ENCODE measurements at regions not wholly inside any gene's neighbourhood (a gene's known extent, or its start where the extent isn't known, plus 50 kb on each side); places are given as distances from the start of the nearest gene placed in this dataset.

DNA sequence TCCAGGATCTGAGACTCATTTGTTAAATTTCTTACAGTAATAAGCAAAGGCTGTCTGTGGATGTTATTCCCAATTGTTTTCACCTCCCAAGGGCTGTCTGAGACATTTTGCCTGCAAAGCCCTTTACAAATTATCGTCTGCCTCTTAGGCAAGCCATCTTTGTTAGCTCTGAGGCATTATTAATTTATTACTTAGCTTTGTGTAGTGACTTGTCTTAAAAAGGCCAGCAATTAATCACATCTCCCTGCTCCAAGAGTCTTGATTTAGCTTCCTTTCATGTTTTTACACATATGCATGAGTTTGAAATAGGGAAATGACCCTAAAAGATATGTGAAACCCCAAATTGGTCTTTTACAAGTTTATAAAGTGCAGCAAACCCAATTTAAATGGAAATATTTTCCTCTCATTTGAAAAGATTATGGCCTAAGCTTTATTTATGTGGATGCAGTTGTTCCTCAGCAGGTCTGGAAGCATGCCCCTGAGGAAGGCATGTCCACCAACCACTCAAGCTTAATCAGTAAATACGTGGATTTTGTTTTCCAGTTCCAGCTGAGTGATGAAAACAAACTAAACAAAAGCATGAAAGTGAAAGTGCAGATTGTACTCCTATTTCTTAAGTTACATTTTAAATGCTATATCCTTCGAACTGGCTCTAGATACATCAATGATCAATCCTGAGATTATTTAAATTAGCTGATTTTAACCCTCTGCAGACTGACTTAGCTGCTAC lies 173.6 kb upstream of the LNX1 start:
- DNase-seq: no peak

DNA sequence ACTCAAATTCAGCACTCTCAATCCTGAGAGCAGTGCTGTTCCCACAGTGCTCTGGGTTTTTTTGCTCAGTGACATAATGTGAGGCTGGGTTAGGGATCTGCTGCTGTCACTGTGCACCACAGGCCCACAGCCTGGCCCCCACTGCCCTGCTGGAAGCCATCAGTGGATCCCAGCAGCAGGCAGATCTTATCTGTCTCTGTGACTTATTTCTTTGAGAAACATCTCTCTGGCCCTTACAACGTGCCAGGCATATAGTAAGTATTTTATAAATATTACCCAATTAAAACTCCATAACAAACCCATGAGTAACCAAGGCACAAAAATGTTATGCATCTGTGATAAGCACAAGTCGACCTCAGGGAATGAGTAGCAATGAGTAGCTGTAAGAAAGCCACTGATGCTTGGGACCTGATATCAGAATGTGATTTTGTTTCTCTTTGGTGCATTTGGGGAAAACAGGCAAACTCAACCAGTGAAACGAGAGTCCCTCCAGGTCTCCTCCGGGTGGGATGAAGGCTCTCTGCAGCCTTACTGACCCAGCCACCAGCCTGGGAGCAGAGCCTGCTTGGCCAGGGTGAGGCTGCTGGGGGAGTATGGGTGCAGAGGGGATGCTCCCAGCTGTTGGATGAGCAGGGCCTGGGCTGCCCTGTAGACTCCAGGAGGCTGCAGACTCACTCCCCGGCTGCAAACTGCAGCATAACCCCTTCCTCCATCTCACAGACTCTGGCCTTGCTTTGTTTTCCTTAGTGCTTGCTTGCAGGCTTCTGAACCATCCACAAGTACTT lies 172.7 kb upstream of the LNX1 start:
- no peak for DNase-seq

DNA sequence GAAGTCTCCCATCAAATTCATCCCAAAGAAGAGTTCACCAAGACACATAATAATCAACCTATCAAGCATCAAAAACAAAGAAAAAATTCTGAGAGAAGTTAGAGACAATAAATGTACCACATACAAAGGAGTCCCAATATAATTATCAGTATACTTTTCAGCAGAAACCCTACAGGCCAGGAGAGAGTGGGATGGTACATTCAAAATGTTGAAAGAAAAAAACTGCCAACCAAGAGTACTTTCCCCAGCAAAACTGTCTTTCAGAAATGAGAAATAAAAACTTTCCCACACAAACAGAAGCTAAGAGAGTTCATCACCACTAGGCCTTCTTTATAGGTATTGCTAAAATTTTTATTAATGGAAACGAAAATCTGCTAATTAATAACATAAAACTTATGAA lies 164.4 kb upstream of the LNX1 start:
- DNase-seq: no peak

DNA sequence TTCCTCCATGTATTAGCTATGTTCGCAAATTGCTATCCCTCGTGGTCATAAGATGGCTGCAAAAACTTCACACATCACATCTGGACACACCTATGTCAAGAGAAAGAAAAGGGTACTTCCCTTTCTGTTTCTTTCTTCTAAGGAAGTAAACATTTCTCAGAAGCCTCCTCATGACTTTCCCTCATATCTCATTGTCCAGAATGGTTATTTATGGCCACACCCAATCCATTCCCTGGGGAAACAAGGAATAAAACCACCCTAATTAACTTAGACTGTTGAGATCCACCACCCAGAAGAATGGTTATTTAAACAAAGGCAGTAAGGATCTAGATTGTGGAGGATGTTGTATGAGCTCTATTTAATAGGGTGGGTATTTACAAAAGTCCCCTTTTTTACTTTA lies 160.8 kb upstream of the LNX1 start:
- DNase-seq: no peak

DNA sequence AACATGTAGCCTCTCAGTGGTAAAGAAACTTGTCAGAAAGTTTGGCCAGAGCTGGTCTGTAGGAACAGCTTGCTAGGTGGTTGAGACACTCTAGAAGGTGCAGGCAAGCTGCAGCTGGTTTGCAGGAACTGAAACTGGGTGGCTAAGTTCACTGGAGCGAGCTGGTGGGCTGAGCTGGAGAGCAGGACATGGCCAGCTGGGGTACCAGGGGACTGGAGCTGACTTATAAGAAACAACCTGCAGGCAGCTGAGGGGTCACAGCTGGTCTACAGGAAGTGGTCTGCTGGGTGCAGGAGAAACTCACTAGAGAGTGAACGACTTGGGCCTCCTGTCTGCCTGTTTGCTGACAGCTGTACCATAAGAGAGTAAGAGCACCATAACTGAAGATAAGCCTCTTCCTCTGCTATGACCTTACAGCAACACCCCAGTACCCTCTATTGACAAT lies 157.1 kb upstream of the LNX1 start:
- no peak for DNase-seq

DNA sequence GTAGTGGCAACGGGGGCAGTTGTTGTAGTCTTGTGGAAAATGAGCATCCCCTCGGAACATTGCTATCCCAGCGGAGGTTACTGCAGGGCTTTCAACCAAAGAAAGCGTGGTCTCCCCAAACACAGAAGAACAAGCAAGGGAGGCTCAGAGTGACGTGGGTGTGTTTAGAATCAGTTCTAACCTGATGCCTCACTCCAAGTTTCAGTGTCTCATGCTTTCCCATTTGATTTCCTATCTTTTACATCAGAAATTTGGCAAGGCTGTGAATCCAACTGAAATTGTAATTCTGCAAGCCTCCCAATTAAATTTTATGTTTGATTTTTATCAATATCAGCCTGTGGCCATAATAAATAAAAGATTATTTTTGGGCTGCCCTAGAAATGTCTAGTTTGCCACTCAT lies 156.1 kb upstream of the LNX1 start:
- DNase-seq: no peak

DNA sequence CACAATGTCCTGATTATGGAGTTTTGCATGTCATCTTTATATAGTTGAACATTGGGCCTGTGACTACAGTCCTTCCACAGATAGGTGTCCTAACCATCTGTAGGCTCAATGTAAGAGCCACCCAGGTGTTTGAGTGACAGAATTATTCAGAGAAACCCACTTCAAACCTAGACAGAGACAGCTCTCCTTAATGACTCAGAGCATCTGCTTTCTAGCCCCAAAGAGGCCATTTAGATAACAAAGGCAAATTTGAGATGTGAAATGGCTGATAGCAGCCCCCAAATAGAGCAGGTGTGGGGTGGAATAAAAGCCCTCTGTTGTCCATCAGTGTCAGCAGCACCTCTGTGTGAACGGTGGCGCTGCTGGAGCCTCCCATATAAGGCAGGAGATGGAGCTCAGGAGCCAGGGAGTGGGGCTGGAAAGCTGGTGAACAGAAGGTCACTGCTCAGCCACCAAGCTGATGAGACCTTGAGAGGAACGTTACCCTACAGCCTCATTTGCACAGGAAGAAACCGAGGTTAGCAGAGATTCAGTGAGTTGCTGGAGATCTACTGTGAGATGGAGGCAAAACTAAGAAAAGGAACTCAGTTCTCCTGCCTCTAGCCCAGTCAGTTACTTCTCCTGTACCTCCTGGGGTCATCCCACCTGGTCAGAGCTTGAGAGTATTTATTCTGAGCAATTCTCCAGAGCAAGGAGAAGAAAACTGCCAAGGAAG lies 153.3 kb upstream of the LNX1 start:
- DNase-seq: no peak

DNA sequence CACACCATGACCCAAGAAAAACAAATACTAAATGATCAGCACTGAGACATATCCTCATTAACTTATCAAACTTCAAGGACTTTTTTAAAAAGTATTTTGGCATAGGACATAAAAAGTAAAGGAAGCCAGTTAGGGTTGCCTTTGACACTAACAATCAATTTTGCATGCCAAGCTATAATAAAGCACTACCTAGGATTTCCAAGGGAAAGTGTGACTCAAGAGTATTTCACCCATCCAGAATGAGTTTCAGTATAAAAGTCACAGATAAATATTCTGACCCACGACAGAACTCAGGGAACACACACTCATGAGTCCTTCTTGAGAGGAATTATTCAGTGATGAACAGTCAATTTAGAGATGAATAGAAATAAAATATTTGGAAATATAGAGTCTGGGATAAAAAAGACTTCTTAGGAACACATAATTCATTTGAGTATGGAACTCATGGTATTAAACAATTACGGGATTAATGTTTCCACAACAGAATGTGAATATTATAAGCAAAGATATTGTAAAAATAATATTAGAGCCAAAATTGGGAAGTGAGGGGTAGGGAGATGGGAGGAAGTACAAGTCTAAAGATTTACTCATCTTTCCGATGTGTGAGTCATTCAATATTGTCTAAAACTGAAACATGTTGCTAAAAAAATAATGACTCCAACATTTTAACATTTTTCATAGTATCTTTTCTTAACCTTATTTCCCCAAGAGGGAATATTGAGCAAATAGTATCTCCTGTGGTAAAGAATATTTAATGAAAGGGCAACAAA lies 143.5 kb upstream of the LNX1 start:
- no peak for DNase-seq

DNA sequence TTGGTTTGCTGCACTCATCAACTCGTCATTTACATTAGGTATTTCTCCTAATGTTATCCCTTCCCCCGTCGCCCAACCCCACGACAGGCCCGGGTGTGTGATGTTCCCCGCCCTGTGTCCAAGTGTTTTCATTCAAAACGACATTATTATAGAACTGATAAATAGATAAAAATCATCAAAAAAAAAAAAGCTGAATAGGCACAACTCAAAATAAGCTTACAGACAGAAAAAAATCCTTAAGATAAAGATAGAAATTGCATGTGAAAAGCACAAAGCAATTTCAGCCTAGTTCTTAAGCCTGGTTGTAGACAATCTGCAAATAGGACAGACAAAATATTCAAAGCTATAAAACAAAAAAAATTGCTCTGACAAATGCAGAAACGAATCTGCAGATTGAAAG lies 142.9 kb upstream of the LNX1 start:
- no peak for DNase-seq

DNA sequence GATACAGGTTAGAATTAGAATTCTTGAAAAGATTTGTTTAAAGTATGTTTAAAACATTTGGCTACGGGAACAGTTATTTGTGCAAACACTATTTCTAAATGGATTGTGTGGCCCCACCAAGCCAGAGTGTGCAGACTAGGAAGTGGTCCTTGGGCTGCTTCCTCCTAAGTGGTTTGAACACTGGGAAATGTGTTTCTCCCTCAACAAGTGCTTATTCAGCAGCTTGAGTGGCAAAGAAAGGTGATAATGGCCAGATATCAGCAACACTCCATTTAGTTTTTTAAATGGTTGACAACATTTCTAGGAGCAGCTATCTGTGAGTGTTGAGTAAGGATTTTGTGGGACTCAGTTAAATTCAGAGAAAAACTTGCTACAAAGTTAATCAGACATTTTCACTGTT lies 141.4 kb upstream of the LNX1 start:
- DNase-seq: no peak

DNA sequence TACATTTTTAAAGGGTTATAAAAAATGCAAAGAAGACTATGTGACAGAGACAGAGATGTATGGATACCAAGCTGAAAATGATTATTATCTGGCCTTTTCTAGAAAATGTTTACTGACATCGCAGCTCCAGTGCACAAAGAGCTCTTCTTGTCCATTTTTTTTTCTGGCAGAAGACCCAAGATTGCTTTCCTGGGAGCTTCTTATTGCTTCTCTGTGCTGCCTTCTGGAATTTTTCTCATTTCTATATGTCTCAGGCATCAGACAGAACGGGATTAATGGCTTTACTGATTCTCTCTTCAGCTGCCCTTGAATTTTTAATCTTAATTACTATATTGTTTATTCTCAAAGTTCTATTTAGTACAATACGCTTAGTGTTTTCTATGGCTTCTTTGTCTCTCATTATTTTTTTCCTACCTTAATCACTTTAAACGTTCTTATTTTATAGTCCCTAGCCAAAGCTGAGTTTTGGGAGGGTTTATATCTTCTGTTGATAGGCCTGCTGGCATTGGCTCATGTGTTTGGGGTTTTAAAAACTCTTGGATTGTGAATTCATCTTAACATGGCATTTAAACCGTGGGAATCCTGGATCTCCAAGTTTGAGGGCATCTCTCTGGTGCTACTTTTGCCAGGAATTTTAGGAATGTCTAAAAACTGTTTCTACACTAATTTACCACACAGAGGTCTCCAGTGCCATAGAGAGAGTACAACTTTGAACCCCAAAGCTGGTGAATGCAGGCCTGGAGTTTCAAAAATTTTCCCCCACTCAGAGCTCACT lies 138.9 kb upstream of the LNX1 start:
- DNase-seq: no peak

DNA sequence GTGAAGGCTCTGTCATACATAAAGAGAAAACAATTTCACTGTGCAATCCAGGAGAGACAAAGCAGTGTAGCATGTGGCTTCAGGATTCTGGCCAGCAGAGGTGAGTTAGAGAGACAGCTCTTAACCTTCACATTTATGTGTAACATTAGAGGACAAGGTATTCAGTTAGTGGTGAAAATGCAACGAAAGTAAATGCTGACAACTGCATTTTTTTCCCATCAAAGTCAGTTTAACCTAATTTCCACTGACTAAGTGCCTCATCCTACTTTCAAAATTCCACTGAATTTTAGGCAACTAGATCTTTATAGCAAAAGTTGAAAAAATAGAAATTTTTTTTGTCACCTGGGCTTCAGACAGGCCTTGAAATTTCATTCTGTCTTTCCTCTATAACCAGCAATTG lies 130.8 kb upstream of the LNX1 start:
- DNase-seq: no peak

DNA sequence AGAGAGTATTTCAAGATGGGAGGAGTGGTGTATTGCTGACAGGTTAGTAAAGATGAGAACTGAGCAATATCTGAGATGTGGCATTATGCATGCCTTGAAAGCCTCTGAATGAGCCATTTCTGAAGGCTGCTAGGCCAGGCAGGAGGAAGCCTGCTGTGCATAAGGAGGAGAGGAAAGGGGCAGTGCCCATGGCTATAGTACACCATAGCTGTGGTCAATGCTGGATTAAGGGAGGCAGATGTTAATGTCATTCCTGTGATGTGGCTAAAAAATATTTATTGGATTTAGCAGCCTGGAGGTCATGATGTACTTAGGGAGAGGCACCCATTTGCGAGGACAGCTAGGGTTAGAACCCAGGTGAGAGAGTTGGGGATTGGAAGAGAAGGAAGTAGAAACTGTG lies 130.0 kb upstream of the LNX1 start:
- DNase-seq: no peak

DNA sequence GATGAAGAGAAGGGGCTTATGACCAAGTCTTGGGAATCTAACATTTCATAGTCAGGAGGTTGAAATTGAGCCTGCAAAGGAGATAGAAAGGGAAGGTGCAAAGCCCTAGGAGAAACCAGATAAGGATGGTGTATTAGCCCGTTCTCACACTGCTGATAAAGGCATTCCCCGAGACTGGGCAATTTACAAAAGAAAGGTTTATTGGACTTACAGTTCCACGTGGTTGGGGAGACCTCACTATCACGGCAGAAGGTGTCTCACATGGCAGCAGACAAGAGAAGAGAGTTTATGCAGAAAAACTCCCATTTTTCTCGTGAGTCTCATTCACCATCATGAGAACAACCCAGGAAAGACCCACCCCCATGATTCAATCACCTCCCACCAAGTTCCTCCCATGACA lies 129.5 kb upstream of the LNX1 start:
- DNase-seq: no peak

DNA sequence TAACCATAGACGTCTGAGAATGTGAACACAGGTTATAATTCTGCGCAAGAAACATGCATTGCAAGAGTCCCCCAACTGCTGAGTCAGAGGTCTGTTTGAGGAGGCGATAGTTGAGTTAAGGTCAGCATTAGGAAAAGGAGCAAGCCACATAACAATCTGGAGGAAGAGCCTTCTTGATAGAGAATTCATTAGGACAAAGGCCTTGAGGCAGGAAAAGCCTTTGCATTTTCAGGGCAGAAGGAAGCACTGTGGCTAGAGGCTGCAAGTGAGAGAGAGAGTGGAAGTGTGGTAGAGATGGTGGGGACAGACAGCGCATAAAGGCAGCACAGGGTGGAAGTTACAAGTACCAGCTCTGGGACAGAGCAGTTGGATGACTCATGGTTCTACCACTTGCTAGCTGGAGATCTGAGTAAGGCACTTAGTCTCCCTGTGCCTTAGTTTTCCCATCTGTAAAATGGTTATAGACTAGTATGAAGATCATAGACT lies 125.8 kb upstream of the LNX1 start:
- peak; percentile 40 for DNase-seq

DNA sequence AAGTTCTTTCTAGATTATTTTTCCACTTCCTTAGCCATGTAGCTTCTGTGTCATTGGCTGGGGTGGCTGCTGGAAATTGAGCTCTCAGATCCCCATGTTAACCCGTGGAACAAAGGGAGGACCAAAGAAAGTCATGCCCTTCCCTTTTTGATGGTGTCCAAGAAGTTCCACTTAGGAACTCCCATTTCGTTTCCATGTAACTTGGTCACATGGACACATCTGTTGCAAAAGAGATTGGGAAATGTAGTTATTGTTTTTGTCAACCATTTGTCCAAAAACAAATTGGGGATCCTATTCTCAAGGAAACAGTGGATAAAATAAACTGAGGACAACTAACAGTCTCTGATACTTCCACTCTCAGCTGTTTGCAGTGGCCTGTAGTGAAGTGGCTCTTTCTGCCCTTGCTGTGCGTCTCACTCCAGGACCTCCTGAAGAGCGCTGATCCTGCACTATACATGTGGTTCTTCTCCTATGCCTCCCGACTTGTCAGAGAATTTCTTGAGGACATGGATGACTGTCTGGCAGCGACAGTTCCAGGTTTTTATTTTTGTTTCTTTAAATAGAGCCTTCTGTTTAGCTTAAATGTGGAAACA lies 125.3 kb upstream of the LNX1 start:
- DNase-seq: no peak

DNA sequence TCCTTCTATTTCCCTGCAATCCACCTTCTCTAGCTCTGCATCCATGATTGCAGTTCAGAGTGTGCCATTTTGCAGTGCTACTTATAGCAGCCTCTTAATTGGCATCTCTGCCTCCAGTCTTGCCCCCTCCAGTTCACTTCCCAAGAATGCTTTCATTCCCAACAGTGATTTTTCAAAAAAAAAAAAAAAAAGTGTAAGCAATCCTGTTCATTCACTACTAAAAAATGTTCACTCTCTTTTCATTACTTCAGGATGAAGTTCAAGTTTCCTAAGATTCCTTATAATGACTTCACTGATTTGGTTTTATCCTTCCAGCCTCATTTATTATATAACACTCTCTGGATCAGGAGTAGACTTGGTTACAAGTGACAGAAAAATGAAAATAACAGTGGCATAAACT lies 124.7 kb upstream of the LNX1 start:
- DNase-seq: no peak

DNA sequence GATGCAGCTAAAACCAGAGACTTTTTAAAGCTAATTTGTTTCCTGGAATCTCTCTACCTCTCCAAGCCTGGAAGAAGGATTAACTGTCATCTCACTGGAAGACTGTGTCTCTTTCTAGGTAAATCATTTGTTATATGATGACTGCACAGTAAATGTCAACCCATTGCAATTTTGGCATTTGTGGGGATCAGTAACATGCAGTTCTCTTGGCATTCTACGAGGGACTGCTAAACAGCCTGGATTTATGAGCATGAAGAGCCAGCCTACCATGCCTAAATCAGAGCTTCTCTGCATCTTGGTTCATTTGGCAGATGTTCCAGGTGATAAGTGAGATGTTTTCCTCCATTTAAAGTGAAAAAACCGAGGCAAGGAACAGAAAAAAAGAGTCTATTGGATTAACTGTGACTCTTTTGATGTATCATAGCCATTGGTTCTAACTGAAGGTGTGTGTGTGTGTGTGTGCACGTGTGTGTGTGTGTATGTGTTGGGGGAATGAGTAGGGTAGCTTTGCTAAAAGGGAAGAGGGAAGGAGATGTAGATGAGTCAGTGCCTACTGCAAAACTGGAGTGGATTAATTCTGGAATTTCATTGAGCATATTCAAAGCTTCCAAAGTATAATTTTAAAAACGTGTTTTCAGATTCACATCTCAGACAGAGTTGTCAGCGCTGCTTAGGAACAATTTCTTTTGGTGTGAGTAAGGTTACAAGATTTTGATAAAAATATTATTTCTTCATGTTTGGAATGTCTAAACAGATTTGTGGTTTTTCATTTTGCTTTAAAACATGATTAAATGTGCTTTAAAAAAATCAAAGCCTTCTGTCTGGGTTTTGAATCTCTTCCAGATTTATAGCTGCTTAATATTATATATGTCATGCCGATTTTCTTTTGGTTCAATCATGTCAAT lies 123.2 kb upstream of the LNX1 start:
- no peak for DNase-seq

DNA sequence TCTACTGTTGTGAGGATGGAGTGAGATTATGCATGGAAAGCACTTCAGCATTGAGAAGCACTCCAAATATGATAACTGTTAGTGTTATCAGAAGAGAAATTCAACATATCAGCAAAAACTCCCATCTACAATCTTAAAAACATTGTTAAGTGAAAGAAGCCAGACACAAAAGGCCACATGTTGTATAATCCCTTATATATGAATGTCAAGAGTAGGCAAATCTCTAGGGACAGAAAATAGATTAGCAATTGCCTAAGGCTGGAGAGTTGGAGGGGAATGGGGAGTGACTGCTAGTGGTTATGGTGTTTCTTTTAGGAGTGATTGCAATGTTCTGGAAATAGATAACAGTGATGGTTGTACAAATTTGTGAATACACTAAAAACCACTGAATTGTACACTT lies 122.5 kb upstream of the LNX1 start:
- DNase-seq: no peak

DNA sequence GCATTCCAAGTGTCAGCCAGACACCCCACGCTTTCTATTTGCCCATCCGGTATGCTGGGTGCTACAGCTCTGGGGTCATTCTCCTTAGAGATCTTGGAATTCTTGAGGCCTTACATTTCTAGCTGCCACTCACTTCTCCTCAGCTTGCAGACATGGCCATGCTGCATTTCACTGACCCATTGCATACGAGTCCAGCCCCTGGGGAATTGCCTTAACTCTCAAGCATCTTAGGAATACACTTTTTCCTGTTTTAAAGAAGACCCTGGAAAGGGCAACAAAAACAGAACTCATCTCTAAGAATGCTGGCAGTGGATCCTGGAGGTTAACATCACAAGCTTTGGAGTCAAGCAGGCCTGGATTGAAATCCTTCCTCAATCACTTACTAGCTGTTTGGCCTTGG lies 122.0 kb upstream of the LNX1 start:
- no peak for DNase-seq

Data from hematopoietic multipotent progenitor cell treated with erythropoietin and hydrocortisone succinate and interleukin-3 and kit ligand, for 6 days (in vitro differentiated cells).